Activated CD4-positive, alpha-beta T cell treated with anti-CD3 and anti-CD28 coated beads, Interleukin-2, amount 50 U/mL, for 1 hour (primary cell): ENCODE measurements at regions not wholly inside any gene's neighbourhood (a gene's known extent, or its start where the extent isn't known, plus 50 kb on each side); places are given as distances from the start of the nearest gene placed in this dataset.
A peak's percentile ranks its signal among the peaks of the same experiment; 100 is the strongest.
"Not testable (repeated sequence)": the region's sequence is repeated elsewhere in the genome, so short reads cannot be mapped to it uniquely, and the experiment has no call there.

Source experiments
- DNase-seq: peaks from one replicate; pipeline ENCODE4 v3.0.0-alpha.2; 2020

DNA sequence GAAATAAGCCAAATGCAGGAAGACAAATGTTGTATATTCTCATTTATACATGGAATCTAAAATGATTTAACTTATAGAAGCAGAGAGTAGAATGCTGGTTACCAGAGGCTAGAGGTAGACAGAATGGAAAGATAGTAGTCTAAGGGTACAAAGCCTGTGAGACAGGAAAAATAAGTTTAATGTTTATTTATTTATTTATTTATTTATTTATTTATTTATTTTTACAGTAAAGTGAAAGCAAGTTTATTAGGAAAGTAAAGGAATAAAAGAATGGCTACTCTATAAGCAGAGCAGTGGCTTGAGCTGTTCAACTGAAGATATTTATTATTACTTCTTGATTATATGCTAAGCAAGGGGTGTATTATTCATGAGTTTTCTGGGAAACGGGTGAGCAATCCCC is 203.2 kb downstream of the LAS1L start:
- no peak for DNase-seq

DNA sequence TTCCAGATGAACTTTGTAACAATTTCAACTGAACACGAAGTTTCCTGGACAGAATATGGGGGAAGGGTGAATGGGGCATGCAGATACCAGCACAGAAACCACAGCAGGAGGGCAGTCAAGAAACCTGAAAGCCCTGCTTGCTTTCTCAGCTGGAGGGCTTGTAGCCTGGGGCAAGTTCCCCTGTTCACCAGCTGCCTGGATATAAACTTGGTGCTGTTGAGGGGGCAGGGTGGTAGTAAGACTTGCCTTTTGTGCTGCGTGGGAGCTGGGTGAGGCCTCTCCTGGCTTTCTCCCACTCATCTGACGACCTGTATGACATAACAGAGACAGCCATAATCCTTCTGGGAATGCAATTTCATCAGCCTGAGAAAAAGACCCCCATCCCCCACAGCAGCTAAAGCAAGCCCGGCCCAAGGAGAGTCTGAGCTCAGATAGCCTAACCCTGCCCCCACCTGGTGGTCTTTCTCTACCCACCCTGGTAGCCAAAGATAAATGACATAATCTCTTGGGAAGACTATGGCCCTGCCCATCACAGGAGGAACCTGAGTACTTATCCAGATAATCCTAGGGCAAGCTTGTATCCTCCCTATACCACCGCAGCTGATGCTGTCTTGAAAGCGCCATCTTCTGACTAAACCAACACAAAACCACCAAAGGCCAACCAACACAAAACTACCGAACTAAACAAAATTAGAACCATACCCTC is 234.3 kb downstream of the LAS1L start:
- no peak for DNase-seq

DNA sequence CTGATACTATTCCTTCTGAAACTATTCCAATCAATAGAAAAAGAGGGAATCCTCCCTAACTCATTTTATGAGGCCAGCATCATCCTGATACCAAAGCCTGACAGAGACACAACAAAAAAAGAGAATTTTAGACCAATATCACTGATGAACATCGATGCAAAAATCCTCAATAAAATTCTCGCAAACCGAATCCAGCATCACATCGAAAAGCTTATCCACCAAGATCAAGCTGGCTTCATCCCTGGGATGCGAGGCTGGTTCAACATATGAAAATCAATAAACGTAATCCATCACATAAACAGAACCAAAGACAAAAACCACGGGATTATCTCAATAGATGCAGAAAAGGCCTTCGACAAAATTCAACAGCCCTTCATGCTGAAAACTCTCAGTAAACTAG is 251.7 kb downstream of the LAS1L start:
- DNase-seq, result not testable (repeated sequence)

DNA sequence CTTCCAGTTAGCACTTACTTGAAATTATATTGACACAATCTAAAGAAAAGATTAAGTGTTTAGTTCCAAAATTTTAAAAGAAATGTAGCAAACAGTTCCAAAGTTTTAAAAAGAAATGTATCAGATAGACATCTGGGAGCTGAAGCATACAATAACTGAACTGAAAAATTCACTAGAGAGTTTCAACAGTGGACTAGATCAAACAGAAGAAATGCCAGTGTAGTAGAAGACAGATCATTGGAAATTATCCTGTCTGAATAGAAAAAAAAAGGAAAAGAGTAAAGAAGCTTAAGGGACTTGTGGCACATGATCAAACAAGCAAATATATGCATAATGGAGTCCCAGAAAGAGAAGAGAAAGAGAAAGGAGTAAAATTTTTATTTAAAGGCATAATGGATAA is 261.4 kb downstream of the LAS1L start:
- DNase-seq, result no peak

DNA sequence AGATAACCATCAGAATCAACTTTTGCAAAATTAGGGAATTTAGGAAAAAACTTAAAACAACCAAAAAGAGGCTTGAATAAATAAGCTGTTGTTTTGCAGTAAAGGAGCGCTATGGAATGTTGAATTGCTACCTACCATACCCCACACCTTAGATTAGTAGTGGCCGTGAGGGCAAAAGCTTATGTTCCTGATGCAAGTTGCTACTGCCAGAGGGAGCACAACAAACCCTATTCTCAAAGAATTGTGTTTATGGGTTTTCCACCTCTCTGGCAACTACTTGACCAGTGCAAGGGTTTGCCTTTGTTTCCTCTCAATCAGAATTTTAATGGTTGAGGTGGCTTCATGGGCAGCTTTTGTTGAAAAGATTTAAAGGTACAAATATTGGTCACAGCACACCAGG is 268.1 kb downstream of the LAS1L start:
- no peak for DNase-seq

DNA sequence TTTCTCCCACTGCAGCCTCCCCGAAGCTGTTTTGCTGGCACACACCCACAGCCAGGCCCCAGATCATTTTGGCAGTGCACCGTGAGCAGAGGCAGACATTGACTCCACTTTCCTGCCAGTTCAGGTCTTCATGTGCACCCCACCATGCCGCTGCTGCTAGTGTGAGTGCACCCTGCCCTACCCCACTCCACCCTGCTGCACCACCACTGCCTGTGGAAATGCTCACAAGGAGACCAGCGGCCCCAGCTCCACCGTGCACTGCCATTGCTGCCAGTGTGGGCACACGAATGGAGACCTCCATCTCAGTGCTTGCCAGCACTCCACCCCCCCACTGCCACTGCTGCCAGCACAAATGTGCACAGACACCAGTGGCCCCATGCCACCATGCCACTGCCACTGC is 277.6 kb upstream of the ZC4H2 start:
- no peak for DNase-seq

DNA sequence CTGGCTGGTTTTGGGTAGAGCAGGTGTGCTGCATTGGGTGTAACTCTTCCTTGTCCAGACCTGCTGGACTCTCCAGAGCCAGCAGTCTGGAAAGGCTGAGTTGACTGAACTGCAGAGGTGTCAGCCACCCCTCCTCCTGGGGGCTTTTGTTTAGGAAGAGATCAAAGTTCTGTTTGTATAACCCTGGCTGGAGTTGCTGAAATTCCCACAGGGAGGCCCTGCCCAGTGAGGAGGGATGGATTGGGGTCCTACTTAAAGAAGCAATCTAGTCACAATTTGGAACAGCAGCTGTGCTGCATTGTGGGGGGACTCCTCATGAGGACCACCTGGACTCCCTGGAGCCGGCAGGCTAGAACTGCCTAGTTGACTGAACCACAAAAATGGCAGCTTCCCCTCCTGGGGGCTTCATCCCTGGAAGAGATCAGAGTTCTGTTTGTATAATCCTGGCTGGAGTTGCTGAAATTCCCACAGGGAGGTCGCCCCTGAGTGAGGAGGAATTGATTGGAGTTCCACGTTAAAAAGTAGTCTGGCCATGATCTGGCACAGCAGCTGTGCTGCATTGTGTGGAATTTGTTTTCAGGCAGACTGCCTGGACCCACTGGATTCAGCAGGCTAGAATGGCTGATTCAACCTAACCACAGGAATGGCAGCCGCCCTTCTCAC is 264.9 kb upstream of the ZC4H2 start:
- DNase-seq, result no peak

DNA sequence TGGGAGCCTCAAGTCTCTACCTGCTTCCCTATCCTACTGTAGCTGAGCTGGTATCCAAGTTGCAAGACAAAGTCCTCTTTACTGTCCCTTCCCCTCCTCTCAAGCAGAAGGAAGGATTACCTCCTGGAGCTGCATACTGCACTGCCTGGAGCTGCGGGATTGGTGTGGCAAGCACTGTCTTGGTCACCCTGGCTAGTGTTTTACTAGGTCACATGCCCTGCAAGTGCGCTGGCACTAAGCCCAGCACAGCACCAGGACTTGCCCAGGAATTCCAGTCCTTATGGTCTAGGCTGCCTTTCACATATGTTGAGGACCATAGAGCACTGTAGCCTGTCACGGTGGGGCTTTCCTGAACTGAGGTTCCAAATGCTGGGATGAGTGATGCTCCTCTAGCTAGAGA is 227.3 kb upstream of the ZC4H2 start:
- DNase-seq, result no peak

DNA sequence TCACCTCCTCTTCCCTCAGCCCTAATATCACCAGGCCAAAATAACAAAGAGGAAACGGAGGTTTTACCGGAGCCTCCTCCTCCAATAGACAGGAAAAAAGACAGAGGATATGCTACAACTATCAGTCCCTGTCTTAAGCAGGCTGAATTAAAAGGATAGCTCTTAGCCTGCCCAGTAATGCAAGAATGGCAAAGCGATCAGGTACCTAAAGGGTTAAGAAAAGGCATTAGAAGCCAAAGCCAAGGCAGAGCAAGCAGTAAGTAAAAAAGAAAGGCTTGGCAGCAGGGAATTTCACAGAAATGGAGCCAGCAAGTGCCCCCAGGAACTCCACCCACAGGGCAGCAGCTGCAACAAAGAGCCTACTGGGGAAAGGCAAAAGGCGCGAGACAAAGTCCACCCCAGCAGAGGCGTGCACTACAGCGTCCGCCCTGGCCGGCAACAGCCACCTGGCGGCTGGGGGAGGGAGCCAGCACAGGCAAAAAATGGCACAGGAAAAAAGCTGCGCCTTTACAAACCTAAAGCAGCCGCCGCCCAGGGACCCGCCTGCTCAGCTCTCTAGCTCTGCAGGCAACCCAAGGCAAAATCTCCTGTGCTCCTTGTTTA is 220.6 kb upstream of the ZC4H2 start:
- peak; percentile 0 for DNase-seq

DNA sequence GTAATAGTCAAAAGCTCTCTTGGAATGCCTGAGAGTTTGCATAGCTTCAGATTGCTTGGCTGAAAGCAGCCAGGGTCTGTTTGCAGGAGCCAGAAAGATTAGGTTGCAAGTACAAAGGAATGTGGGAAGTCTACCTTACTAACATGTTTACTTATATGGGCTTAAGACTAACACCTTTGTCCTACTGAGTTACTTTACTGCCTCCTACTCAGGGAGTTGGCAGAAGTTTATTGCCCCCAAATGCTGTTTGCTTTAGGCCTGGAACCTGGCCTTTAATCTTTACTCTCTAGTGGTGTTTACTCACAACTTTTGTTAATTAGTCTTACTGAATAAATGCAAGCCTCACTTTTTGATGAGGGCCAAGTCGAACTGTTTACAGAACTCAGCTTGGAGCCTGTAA is 219.4 kb upstream of the ZC4H2 start:
- DNase-seq, result no peak

DNA sequence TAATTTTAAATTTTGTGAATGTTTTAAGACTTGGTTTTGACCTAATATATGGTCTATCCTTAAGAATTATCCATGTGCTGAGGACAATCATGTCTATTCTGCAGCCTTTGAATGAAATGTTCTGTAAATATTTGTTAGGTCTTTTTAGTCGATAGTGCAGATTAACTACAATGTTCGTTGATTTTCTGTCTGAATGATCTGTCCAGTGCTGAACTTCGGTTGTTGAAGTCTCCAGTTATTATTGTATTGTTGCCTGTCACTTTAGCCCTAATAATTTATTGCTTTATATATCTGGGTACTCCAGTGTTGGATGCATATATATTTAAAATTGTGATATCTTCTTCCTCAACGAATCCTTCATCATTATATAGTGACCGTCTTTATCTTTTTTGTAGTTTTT is 218.3 kb upstream of the ZC4H2 start:
- DNase-seq, result no peak

DNA sequence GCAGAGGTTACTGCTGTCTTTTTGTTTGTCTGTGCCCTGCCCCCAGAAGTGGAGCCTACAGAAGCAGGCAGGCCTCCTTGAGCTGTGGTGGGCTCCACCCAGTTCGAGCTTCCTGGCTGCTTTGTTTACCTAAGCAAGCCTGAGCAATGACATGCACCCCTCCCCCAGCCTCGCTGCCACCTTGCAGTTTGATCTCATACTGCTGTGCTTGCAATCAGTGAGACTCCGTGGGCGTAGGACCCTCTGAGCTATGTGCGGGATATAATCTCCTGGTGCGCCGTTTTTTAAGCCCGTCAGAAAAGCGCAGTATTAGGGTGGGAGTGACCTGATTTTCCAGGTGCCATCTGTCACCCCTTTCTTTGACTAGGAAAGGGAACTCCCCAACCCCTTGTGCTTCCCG is 187.1 kb upstream of the ZC4H2 start:
- DNase-seq, result not testable (repeated sequence)

DNA sequence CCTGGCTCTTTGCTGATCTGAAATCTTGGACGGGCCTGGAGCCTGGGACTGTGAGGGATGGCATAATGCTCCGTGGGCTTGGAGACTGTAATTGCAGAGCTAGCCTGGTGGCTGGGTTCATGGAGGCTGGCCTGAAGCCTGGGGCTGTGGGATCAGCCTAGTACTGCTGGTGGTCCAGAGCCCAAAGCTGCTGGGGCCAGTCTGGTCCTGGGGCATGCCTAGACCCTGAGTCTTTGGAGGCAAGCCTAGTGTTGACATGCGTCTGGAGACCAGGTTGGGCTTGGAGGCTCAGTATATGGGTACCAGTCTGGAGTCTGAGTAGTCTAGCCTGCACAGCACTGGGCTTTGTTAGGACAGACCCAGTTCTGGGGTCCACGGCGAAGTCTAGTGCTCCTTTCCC is 172.0 kb upstream of the ZC4H2 start:
- DNase-seq, result no peak

DNA sequence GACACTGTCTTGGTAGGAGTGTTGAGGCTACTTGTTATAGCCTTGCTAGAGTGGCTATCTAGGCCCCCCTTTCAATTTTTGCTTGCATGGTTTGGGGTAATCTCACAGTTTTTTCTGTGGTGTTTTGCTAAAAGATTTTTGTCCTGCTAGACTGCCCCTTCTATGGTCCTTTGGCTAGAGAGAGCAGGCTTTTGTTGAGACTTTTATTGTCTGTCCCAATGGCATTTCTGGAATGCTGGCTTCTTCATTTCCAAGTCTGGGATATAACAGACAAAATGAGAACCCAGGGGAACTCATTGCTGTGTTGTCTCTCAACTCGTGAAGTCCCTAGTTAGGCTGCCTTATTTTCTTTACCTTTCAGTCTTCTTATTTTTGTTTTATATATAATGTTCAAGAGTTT is 160.2 kb upstream of the ZC4H2 start:
- DNase-seq, result no peak

DNA sequence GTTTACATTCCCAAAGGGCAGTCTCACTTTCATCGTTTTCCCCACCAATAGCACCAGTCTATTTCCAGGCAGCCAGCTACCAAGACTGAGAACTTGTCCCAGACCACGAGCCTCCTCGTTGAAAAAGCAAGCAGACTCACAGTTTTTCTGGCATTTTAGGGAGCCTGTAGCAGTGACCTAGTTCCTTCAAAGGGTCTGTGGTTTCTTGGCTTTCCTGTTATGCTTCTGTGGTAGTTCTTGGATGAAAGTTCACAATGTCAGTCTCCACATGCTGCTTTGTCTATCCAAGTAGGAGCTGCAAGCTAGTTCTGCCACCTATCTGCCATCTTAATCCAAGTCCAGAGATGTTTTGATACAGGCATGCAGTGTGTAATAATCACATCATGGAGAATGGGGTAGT is 151.6 kb upstream of the ZC4H2 start:
- DNase-seq, result no peak

DNA sequence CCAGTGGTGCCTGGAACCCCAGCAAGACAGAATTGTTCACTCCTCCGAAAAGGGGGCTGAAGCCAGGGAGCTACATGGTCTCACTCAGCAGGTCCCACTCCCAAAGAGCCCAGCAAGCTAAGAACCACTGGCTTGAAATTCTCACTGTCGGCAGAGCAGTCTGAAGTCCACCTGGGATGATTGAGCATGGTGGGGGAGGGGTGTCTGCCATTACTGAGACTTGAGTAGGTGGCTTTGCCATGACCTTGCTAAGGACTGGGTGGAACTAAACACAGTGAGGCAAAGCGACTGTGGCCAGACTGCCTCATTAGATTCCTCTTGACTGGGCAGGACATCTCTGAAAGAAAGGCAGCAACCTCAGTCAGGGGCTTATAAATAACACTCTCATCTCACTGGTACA is 122.6 kb upstream of the ZC4H2 start:
- no peak for DNase-seq

DNA sequence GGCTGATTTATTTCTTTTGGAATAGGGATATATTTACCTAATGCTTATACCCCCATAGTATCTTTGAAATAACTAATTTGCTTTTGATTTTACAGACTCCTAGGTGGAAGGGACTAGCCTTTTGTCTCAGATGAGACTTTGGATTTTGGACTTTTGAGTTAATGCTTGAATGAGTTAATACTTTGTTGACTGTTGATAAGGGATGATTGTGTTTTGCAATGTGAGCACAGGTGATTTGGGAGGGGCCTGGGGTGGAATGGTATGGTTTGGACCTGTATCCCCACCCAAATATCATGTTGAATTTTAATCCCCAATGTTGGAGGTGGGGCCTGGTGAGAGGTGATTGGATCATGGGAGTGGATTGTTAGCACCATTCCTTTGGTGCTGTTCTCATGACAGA is 117.4 kb upstream of the ZC4H2 start:
- DNase-seq, result no peak

DNA sequence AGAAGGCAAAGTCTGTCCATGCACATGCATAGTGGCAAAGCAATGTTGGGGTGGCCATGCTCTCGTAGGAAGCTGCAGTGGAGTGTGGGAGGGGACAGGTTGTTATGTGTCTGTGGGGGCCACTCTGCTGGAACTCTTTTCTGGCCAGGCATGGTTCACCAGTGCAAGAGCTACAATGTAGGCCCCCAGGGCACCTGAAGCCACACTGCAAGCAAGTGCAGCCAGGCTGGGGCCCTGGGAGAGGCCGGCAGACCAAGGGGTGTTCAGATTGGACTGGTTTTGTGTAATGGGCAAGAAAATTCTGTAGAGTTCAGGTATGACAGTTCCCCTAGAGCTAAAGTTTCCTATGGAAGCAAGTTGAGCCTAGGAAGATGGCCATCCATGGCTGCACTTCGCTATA is 97.0 kb upstream of the ZC4H2 start:
- DNase-seq, result no peak

DNA sequence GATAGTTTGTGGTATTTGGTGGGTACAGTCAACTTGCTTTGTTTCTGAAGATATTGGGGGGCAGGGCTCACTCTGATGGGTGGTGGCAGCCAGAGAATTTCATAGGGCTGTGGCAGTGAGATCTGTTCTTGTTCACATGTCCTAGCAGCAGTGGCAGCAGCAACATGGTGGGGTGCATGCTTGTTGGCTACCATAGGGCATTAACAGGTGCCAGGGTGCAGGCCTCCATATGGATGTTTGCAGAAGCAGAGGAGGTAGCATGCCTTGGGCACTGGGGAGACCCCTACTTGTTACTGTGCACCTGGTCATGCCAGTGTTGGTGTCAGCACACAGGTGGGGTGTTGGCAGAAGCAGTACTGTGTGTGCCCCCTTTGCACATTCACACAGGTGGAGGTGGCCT is 96.3 kb upstream of the ZC4H2 start:
- no peak for DNase-seq

DNA sequence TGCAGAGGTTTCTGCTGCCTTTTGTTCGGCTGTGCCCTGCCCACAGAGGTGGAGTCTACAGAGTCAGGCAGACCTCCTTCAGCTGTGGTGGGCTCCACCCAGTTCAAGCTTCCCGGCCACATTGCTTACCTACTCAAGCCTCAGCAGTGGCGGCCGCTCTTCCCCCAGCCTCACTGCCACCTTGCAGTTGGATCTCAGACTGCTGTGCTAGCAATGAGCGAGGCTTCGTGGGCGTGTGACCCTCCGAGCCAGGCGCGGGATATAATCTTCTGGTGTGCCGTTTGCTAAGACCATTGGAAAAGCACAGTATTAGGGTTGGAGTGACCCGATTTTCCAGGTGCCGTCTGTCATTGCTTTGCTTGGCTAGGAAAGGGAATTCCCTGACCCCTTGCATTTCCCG is 82.4 kb upstream of the ZC4H2 start:
- not testable (repeated sequence) for DNase-seq

DNA sequence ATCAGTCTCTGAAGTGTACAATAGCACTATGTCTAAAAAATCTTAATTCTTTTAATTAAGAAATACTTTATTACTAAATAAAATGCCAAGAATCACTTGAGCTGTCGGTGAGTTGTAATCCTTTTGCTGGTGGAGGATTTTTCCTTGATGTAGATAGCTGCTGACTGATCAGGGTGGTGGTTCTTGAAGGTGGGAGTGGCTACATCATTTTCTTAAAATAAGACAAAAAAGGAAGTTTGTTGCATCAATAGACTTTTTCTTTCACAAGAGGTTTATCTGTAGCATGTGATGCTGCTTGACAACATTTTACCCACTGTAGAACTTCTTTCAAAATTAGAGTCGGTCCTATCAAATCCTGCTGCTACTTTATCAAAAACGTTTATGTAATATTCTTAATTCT is 68.8 kb upstream of the ZC4H2 start:
- DNase-seq, result no peak

DNA sequence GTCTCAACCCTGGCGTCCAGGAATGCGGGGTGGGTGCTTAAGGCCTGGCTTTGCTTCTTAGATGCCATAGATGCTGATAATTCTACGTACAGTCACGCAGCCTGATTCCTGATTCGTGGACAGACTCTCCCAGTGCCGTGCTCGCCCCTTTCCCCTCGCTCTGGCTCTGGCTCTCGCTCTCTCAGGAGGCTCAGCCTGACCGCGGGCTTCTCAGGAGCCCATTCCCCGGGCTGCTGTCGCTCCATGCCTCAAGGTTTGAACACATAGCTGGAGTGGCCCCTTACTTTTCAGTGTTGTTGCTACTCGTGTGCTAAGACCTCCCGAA is 59.2 kb upstream of the ZC4H2 start:
- DNase-seq, result no peak

DNA sequence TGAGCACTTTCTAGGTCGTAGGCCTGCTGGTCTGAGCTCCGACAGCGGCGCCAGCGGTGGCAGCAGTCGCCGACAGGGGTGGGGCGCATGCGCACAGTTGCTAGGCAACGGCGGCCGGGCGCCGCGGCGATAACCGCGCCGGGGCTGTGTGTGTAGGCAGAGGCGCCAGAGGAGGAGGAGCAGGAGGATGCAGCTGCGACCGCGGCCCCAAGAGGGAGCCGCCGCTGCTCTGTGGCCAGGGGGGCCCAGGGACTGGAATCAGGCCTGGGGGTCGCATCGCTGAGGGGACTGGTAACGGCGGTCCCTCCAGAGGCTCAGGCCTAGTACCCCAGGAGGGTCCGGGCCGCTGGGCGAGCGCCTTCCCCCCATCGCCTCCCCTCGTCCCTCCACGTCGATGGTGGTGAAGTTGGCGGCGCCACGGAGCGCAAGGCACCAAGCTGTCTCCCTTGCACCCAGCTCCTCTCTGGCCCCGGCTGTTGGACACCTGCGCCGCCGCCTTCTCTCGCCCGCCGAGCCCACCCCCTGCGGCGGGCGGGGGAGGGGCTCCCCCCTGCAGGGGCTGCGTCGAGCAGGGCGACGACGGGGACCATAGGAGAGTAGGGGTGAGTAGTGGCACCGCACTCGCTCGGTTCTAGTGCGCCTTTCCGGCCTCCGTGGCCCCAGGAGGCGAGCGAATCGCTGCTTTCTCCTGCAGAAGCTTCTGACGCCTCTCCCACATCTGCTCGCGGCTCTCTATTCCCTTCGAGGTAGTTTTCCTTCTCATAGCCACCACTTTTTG is 58.6 kb upstream of the ZC4H2 start, which contains the start of gene ZC3H12B:
TSS of gene ZC3H12B (plus strand) at position 159 of the 778 bp plus-strand sequence.
- DNase-seq, result peak; percentile 75

DNA sequence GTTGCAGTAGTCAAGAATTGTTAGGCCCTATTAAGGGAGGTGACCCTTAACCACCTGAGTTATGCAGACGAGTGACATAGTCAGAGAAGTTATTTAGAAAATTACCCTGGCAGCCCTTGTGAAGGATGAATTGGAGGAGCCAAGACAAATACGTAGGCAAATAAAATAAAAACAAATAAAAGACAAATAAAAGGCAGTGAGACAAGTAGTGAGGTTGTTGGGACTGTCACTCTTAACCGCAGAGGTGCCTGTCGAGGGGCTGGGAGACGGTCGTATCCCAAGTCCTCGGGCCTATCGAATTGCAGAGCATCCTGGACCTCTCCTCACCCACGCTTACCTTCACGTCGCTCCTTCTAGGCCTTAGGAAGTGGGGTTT is 58.0 kb upstream of the ZC4H2 start:
- DNase-seq, result no peak
